Neutrophil (primary cell): ENCODE measurements at regions not wholly inside any gene's neighbourhood (a gene's known extent, or its start where the extent isn't known, plus 50 kb on each side); places are given as distances from the start of the nearest gene placed in this dataset.

Experiments used
- H3K27ac ChIP-seq: fragments of 200-600 bp; sonication (generic); 2 replicates; pipeline ENCODE4 v1.5.1; 2016; ENCODE audit warnings: mild to moderate bottlenecking, moderate library complexity
- H3K27me3 ChIP-seq: fragments of 200-600 bp; sonication (generic); 2 replicates; pipeline ENCODE4 v1.6.0; 2016; ENCODE audit warnings: mild to moderate bottlenecking
- H3K36me3 ChIP-seq: fragments of 200-600 bp; sonication (generic); 2 replicates; pipeline ENCODE4 v1.5.1; 2017
- H3K4me1 ChIP-seq, 2 experiments: fragments of 200-600 bp in 1 of 2; sonication (generic) in 1 of 2; 1 replicate in 1 of 2; 2 replicates in 1 of 2; pipeline versions ENCODE4 v1.5.1 to v1.6.1; 2013 to 2016; ENCODE audit warnings: low read depth in 1 of 2, low read length in 1 of 2, mild to moderate bottlenecking in 1 of 2, moderate library complexity in 1 of 2; ENCODE audit not compliant: control insufficient read depth in 1 of 2, insufficient read depth in 1 of 2
- H3K4me3 ChIP-seq, 2 experiments: fragments of 200-600 bp in 1 of 2; sonication (generic) in 1 of 2; 1 replicate in 1 of 2; 2 replicates in 1 of 2; pipeline ENCODE4 v1.5.1; 2013 to 2016; ENCODE audit warnings: low read depth in 1 of 2, low read length in 1 of 2, mild to moderate bottlenecking in 1 of 2, moderate library complexity in 1 of 2
- H3K9me3 ChIP-seq: fragments of 200-600 bp; sonication (generic); 2 replicates; pipeline ENCODE4 v1.5.1; 2016
- CTCF ChIP-seq: fragments of 200-600 bp; sonication (generic); IDR thresholded peaks from 2 replicates; pipeline ENCODE4 v1.5.1; 2016; ENCODE audit warnings: antibody characterized with exemption

GRCh38 chr1:55670331-55671082 lies 455.3 kb upstream of the USP24 start:
- no peak for TF ChIP-seq CTCF
- Histone ChIP-seq H3K4me1 (no peaks in the 10 kb centered on the region), H3K36me3 (no peaks in the 10 kb centered on the region), H3K9me3 (no peaks in the 10 kb centered on the region), H3K4me3 (no peak overlapping the region), H3K27me3 (no peaks in the 10 kb centered on the region), H3K27ac (no peak overlapping the region)

DNA sequence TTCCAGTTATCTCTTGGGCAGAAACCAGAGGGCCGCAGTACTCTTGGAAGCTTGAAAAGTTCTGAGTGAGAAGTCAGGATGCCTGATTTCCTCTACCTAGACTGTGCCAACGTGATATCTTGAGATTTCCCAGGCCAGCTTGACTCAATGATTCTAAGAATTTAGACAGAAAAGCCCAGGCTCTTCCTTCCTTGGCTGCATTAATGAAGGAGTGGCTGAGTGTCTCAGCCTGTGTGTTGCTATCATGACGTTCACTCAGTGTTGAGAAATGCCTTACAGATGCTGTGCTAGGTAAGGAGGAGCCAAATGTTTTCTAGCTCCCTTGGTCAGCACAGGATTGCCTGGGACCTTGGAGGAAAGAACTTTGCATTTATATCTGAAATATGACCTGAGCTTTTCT lies 454.1 kb upstream of the USP24 start:
- H3K27ac ChIP-seq, result no peak overlapping the region

GRCh38 chr1:55662875-55663274 lies 447.7 kb upstream of the USP24 start:
- Histone ChIP-seq H3K9me3 (no peaks in the 10 kb centered on the region), H3K4me1 (no peaks in the 10 kb centered on the region), H3K27ac (no peak overlapping the region), H3K36me3 (no peaks in the 10 kb centered on the region), H3K4me3 (no peak overlapping the region), H3K27me3 (no peaks in the 10 kb centered on the region)
- no peak for TF ChIP-seq CTCF

More for the DNA sequence above, 454.1 kb upstream of the USP24 start:
- TF ChIP-seq CTCF, result no peak
- Histone ChIP-seq H3K9me3 (no peaks in the 10 kb centered on the region), H3K27me3 (no peaks in the 10 kb centered on the region), H3K4me1 (no peaks in the 10 kb centered on the region), H3K4me3 (no peak overlapping the region), H3K36me3 (no peaks in the 10 kb centered on the region)

- no peak overlapping the region for H3K27ac ChIP-seq
- no peaks in the 10 kb centered on the region for H3K9me3 ChIP-seq
- H3K4me3 ChIP-seq, result no peak overlapping the region
- no peak for TF ChIP-seq CTCF
- H3K4me1 ChIP-seq, result no peaks in the 10 kb centered on the region
- no peaks in the 10 kb centered on the region for H3K36me3 ChIP-seq
- no peaks in the 10 kb centered on the region for H3K27me3 ChIP-seq
Measured at GRCh38 chr1:55658917-55659316, 443.8 kb upstream of the USP24 start.

GRCh38 chr1:55654750-55655149 lies 439.6 kb upstream of the USP24 start:
- TF ChIP-seq CTCF, result no peak
- no peaks in the 10 kb centered on the region for H3K36me3 ChIP-seq

More at GRCh38 chr1:55654750-55655149, 439.6 kb upstream of the USP24 start:
- Histone ChIP-seq H3K9me3 (no peaks in the 10 kb centered on the region), H3K27me3 (no peaks in the 10 kb centered on the region), H3K4me1 (no peaks in the 10 kb centered on the region), H3K27ac (no peak overlapping the region), H3K4me3 (no peak overlapping the region)
